ENCODE measurements at regions not wholly inside any gene's neighbourhood (a gene's known extent, or its start where the extent isn't known, plus 50 kb on each side); places are given as distances from the start of the nearest gene placed in this dataset.

GRCh38 chr9:2377834-2378233, 243.8 kb upstream of the VLDLR start:
- Histone ChIP-seq H3K36me3 (replicated peaks) (no peaks in the 10 kb centered on the region), H3K27ac (no peak overlapping the region), H3K27me3 (replicated peaks) (no peaks in the 10 kb centered on the region), H3K4me3 (ENCODE audit: low read depth, low read length) (no peak overlapping the region)
- no peak for DNase-seq
- in situ Hi-C loops (cut with HindIII; ENCODE audit: low pct_ligation_motif_present, low sequenced_read_pairs): no loop called here
- TF ChIP-seq CTCF (IDR thresholded peaks at IDR 0.05; ENCODE audit: low read depth, low read length, missing control alignments): no peak

- DNase-seq: no peak
- Histone ChIP-seq H3K4me3 (ENCODE audit: low read depth, low read length) (no peak overlapping the region), H3K27me3 (replicated peaks) (no peaks in the 10 kb centered on the region), H3K27ac (no peak overlapping the region), H3K36me3 (replicated peaks) (no peaks in the 10 kb centered on the region)
- in situ Hi-C loops (cut with HindIII; ENCODE audit: low pct_ligation_motif_present, low sequenced_read_pairs): no loop called here
- no peak for TF ChIP-seq CTCF (IDR thresholded peaks at IDR 0.05; ENCODE audit: low read depth, low read length, missing control alignments)
Measured at GRCh38 chr9:2378266-2378665, 243.3 kb upstream of the VLDLR start.

- H3K36me3 ChIP-seq (replicated peaks): no peaks in the 10 kb centered on the region
- no peak for DNase-seq
- no peak for TF ChIP-seq CTCF (IDR thresholded peaks at IDR 0.05; ENCODE audit: low read depth, low read length, missing control alignments)
- in situ Hi-C loops (cut with HindIII; ENCODE audit: low pct_ligation_motif_present, low sequenced_read_pairs): no loop called here
- H3K27ac ChIP-seq: no peak overlapping the region
- H3K4me3 ChIP-seq (ENCODE audit: low read depth, low read length): no peak overlapping the region
- no peaks in the 10 kb centered on the region for H3K27me3 ChIP-seq (replicated peaks)
Measured at GRCh38 chr9:2378816-2379215, 242.8 kb upstream of the VLDLR start.

GRCh38 chr9:2384741-2385140, 236.8 kb upstream of the VLDLR start:
- Histone ChIP-seq H3K36me3 (replicated peaks) (no peaks in the 10 kb centered on the region), H3K4me3 (ENCODE audit: low read depth, low read length) (no peak overlapping the region), H3K27me3 (replicated peaks) (no peaks in the 10 kb centered on the region), H3K27ac (no peak overlapping the region)
- TF ChIP-seq CTCF (IDR thresholded peaks at IDR 0.05; ENCODE audit: low read depth, low read length, missing control alignments): no peak
- in situ Hi-C loops (cut with HindIII; ENCODE audit: low pct_ligation_motif_present, low sequenced_read_pairs): no loop called here
- no peak for DNase-seq

- TF ChIP-seq CTCF (IDR thresholded peaks at IDR 0.05; ENCODE audit: low read depth, low read length, missing control alignments): no peak
- Histone ChIP-seq H3K36me3 (replicated peaks) (no peaks in the 10 kb centered on the region), H3K27me3 (replicated peaks) (no peaks in the 10 kb centered on the region), H3K27ac (no peak overlapping the region), H3K4me3 (ENCODE audit: low read depth, low read length) (no peak overlapping the region)
- no peak for DNase-seq
- in situ Hi-C loops (cut with HindIII; ENCODE audit: low pct_ligation_motif_present, low sequenced_read_pairs): no loop called here
Measured at GRCh38 chr9:2385746-2386145, 235.8 kb upstream of the VLDLR start.

GRCh38 chr9:2386566-2386965, 235.0 kb upstream of the VLDLR start:
- Histone ChIP-seq H3K27ac (no peak overlapping the region), H3K27me3 (replicated peaks) (no peaks in the 10 kb centered on the region), H3K4me3 (ENCODE audit: low read depth, low read length) (no peak overlapping the region), H3K36me3 (replicated peaks) (no peaks in the 10 kb centered on the region)
- no peak for TF ChIP-seq CTCF (IDR thresholded peaks at IDR 0.05; ENCODE audit: low read depth, low read length, missing control alignments)
- DNase-seq: no peak
- in situ Hi-C loops (cut with HindIII; ENCODE audit: low pct_ligation_motif_present, low sequenced_read_pairs): no loop called here

All from brain microvascular endothelial cell (primary cell).